Progenitor cell of endocrine pancreas (in vitro differentiated cells): ENCODE measurements at regions not wholly inside any gene's neighbourhood (a gene's known extent, or its start where the extent isn't known, plus 50 kb on each side); places are given as distances from the start of the nearest gene placed in this dataset.

Experiments used
- DNase-seq: peaks from one replicate; pipeline ENCODE4 v3.0.0; 2021; ENCODE audit warnings: low spot score; ENCODE audit not compliant: unreplicated experiment
- H3K27ac Mint-ChIP-seq: 2 replicates; pipeline ENCODE4 v1.8.0; 2021; ENCODE audit warnings: mild to moderate bottlenecking, moderate library complexity, mixed read lengths
- H3K27me3 Mint-ChIP-seq: 2 replicates; pipeline ENCODE4 v1.8.0; 2021; ENCODE audit warnings: mixed read lengths
- H3K36me3 Mint-ChIP-seq: 2 replicates; pipeline ENCODE4 v1.8.0; 2022; ENCODE audit warnings: mixed read lengths; ENCODE audit not compliant: insufficient read depth
- H3K4me1 Mint-ChIP-seq: 2 replicates; pipeline ENCODE4 v1.8.0; 2021; ENCODE audit warnings: low read depth, mixed read lengths
- H3K4me3 Mint-ChIP-seq: 2 replicates; pipeline ENCODE4 v1.8.0; 2021; ENCODE audit warnings: low read depth, mild to moderate bottlenecking, moderate library complexity, mixed read lengths
- H3K9me3 Mint-ChIP-seq: 2 replicates; pipeline ENCODE4 v1.8.0; 2021; ENCODE audit warnings: low read depth, mixed read lengths
- TF ChIP-seq, protein P1 (sequence below): fragments of 200-600 bp; sonication (generic); IDR thresholded peaks from one replicate; pipeline ENCODE4 v1.5.0; 2021; ENCODE audit warnings: antibody characterized with exemption, mild to moderate bottlenecking; ENCODE audit not compliant: unreplicated experiment

DNA sequence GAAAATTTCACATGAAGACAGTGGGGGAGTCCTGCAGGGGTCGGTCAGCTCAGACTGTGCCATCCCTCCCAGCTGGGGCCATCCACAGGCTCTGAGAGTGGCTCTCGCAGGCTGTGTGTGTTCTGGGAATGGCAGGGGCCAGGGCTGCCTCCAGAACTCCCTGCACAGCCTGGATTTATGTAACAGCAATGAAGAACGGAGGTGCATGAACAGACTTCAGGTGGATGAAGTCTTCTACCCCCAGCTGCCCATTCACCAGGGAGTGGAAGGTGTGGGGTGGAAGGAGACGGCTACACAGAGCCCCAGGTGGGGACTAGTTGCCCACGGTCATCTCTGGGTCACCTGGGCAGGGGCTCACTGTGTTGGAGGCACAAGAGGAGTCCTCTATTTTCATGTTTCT is 56.1 kb upstream of the HDAC4 start:
- DNase-seq = no peak
- TF ChIP-seq, protein P1, sequence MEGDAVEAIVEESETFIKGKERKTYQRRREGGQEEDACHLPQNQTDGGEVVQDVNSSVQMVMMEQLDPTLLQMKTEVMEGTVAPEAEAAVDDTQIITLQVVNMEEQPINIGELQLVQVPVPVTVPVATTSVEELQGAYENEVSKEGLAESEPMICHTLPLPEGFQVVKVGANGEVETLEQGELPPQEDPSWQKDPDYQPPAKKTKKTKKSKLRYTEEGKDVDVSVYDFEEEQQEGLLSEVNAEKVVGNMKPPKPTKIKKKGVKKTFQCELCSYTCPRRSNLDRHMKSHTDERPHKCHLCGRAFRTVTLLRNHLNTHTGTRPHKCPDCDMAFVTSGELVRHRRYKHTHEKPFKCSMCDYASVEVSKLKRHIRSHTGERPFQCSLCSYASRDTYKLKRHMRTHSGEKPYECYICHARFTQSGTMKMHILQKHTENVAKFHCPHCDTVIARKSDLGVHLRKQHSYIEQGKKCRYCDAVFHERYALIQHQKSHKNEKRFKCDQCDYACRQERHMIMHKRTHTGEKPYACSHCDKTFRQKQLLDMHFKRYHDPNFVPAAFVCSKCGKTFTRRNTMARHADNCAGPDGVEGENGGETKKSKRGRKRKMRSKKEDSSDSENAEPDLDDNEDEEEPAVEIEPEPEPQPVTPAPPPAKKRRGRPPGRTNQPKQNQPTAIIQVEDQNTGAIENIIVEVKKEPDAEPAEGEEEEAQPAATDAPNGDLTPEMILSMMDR = no peak
- peaks cover 3% of the 10 kb centered on the region for H3K36me3 Mint-ChIP-seq
- H3K4me3 Mint-ChIP-seq = no peak overlapping the region
- peaks cover 10% of the 10 kb centered on the region for H3K27me3 Mint-ChIP-seq
- H3K9me3 Mint-ChIP-seq = peaks cover 17% of the 10 kb centered on the region
- H3K4me1 Mint-ChIP-seq = no peaks in the 10 kb centered on the region
- no peak overlapping the region for H3K27ac Mint-ChIP-seq

DNA sequence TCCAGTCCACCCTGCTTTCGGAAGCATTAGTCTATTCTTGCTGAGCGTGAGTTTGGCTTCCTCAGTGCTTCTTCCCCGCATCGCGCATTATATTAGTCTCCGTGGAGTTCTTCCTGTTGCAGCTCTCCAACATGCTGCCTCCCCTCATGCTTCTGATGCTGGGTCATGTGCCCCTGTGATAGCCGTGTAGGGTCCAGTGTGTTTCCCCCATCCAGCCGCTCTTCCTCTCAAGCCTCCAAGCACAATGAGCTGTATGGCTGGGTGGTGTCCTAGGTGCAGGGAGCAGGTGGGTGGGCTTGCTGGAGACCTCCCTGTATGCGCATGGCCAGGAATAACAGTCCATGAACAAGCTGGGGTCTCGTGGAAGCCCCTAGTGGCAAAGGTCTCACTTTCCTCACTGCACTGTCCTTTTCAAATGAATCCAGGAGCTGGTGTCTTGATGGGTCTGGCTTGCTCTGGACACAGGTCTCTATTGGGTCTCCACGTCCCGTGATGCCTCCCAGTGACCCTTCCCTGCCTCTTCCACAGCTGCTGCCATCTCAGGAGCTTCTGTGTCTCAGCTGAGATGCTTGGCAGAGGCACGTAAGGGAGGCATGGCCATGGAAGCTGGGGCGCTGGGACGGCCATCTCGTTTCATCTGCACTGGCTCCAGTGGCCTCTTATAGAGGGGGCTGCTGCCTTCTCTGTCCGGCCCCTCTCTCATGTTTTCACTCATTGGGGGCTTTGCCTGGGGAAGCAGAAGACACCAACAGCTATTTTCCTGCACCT is 54.8 kb upstream of the HDAC4 start:
- Mint-ChIP-seq H3K4me3 (no peak overlapping the region), H3K36me3 (peaks cover 4% of the 10 kb centered on the region), H3K27me3 (peaks cover 10% of the 10 kb centered on the region), H3K9me3 (peaks cover 26% of the 10 kb centered on the region), H3K4me1 (no peaks in the 10 kb centered on the region), H3K27ac (no peak overlapping the region)
- TF ChIP-seq, protein P1 = no peak
- no peak for DNase-seq

DNA sequence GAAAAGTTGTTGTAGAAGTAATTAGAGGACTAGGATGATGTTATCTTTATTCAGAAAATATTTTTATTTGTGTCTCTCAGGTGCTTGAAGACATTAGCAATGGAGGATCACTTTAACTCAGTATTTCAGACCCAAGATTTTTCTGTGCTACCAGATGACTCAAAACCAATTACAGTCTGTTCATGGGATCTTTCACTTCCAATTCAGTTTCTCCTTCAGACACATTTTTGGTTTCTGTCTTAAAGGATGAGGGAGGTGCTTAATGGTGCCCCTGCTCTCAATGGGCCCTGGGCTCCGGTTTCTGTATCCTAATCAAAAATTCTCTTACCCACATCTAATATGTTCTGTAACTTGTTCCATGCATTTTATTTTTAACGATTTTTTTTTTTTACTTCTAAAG is 53.7 kb upstream of the HDAC4 start:
- no peak for DNase-seq
- TF ChIP-seq, protein P1 = no peak
- Mint-ChIP-seq H3K36me3 (peaks cover 4% of the 10 kb centered on the region), H3K9me3 (peaks cover 26% of the 10 kb centered on the region), H3K4me1 (no peaks in the 10 kb centered on the region), H3K27ac (no peak overlapping the region), H3K27me3 (peaks cover 10% of the 10 kb centered on the region), H3K4me3 (no peak overlapping the region)
